ENCODE measurements at regions not wholly inside any gene's neighbourhood (a gene's known extent, or its start where the extent isn't known, plus 50 kb on each side); places are given as distances from the start of the nearest gene placed in this dataset.
"Not testable (repeated sequence)": the region's sequence is repeated elsewhere in the genome, so short reads cannot be mapped to it uniquely, and the experiment has no call there.

DNA sequence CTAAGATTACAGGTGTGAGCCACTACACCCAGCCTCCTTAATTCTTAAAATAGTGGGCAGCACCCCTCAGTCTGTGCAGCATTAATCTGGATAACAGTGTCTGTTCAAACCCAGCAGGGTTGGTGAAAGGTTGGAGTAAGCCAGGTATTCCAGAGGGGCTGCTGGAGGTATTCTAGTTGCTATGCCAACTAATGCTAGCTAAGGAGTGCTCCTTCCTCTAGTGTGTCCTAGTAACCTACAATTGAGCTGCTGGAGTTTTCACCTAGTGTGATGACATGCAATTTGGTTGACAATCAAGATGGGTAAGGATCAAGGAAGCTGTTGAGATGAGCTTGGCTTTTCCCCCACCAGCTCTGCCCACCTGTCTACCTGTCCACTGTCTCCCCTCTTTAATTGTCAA lies 100.2 kb upstream of the IPO9 start:
- no peak for DNase-seq (ENCODE audit: low read depth)

DNA sequence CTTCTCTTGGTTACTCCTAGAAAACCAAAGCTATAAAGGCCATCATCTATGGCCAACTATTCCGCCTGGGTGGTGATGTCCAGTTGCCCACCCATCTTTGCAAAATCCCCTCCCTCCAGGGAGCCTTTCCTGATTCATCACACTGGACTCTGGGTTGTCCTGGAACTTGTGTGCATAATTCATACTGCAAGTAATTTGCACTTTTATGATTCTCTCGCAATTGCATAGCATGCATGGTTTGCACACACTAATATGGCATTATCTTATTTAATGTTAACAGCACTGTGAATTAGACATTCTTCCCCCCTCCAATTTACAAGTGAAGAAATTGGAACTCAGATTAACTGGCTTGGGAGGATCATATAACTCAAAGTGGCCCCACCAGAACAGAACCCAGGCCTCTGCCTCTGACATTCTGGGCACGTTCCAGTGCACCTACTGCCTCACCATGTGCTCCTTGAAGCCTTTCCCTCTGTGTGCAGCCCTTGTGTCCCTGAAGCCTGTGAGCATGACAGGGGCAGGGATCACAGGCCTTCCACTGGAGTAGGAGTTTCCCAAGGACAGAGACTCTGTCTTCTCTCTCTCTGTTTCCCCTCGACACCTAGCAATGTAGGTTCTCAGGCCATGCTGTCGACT lies 98.9 kb upstream of the IPO9 start:
- no peak for DNase-seq (ENCODE audit: low read depth)

DNA sequence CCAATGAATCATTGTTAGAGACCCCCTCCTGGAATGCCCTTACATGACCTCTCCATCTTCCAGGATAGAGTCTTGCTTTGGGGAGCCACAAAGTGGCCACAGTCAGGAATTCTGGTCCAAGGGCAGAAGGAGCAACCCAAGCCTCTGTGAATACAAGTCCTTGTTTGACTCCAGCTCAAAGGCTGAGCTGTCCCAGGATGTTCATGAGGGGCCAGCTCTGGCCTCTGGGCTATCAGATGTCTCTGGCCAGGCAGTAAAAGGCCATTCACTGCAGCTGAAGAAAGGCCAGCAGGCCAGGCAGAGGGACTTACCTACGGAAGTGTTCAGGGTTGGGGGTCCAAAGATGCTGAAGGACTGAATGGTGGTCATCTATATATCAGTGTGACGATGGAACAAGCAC lies 98.3 kb upstream of the IPO9 start:
- no peak for DNase-seq (ENCODE audit: low read depth)

DNA sequence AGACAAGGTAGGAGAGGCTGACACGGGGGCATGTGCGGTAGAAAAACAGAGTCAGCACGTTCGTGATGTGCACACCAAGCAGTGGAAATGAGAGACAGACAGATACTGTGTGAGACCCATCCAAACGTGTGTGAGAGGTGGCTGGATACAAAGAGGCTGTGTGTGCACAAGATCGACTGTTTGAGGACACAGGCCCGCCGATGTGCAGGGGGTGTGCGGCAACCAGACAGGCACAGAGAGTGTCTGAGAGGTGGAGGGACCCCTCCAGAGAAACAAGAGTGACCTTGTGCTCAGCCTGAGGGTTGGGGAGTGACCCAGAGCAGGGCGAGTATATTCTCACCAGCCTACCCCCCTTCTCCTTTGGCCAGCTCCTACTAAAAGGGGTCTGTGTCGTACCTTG lies 97.8 kb upstream of the IPO9 start:
- DNase-seq (ENCODE audit: low read depth): no peak

DNA sequence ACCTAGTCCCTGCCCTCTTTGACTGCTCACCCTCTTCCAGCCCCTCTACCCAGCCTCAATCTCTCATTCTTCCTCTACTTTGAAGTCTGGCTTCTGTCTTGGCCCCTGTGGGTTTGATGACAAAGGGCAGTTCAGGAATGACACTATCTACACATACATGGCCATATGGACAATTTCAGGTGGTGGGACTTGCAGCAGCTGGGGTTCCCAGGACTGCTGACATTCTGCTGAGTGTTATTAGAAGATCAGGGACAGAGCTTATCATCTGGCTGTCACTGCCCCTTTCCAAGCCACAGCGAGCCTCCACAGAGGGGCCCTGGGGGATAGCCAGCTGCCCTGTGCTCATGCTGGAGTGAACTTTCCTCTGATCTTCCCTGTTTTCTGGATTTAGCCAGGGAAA lies 97.4 kb upstream of the IPO9 start:
- no peak for DNase-seq (ENCODE audit: low read depth)

DNA sequence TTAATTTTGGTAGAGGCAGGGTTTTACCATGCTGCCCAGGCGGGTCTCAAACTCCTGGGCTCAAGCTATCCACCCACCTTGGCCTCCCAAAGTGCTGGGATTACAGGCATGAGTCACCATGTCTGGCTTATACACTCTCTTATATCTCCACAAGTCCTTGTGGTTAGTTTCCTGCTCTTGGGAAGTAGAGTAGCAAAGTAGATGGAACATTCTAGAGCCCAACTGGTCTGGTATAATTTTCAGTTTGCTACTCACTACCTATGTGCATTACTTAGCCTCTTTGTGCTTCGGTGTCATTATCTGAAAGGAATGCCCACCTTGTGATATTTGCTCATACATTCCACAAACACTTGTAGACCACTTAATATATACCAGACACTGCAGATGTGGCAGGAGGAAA lies 96.6 kb upstream of the IPO9 start:
- DNase-seq (ENCODE audit: low read depth): no peak

DNA sequence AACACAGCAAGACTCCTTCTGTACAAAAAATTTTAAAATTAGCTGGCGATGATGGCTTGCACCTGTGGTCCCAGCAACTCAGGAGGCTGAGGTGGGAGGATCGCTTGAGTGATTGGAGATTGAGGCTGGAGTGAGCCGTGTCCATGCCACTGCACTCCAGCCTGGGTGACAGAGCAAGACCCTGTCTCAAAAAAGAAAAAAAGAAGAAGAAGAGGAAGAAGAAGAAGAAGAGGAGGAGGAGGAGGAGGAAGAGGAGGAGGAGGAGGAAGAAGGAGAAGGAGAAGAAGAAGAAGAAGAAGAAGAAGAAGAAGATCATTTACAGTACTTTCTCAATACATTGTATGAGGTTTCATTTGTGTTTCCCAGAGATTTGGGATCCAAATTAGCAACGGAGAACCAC lies 94.7 kb upstream of the IPO9 start:
- DNase-seq (ENCODE audit: low read depth): not testable (repeated sequence)

DNA sequence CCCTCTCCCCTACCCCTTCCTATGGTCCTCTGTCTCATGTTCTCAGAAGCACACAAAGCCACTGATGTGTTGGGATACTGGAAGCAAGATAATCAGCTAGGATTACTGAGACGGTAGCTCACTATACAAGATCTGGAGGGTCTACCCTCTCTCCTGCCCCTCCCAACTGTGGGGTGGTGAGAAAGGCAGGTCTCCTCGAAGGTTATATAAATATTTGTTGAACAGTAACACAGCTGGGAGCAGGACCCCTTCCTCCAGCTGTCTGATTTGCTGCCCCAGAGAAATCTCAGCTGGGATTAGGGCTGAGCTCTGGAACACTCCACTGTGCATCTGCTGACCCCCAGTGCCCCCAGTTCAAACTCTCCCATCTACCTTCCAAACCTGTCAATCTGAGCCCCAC lies 94.2 kb upstream of the IPO9 start:
- DNase-seq (ENCODE audit: low read depth): no peak

DNA sequence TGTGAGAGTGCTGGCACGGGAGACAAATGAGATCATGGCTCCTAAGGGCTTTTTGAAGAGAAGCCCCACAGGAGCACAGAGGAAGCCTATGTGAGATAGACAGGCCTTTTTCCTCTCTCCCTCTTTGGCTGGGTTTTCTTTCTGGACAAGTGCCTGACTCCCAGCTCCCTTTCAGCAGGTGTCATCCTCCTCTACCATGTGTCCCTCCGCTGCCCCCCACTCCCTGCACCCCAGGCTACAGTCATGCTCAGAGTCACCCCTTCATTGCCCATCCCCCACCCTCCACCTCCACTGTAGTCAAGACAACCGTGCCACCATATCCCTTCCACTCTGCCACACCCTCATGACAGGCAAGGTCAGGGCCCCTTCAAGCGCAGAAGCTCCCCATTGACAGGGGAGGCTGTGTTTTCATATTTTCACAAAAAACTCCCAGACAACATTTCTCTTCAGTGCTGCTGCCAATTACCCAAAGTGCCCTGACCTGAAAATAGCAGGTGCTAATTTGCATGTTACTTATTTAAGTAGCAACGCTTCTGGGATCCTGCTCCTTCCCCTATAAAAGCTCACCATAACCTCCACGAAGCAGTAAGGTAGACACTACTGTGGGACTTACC lies 92.1 kb upstream of the IPO9 start:
- DNase-seq (ENCODE audit: low read depth): no peak

DNA sequence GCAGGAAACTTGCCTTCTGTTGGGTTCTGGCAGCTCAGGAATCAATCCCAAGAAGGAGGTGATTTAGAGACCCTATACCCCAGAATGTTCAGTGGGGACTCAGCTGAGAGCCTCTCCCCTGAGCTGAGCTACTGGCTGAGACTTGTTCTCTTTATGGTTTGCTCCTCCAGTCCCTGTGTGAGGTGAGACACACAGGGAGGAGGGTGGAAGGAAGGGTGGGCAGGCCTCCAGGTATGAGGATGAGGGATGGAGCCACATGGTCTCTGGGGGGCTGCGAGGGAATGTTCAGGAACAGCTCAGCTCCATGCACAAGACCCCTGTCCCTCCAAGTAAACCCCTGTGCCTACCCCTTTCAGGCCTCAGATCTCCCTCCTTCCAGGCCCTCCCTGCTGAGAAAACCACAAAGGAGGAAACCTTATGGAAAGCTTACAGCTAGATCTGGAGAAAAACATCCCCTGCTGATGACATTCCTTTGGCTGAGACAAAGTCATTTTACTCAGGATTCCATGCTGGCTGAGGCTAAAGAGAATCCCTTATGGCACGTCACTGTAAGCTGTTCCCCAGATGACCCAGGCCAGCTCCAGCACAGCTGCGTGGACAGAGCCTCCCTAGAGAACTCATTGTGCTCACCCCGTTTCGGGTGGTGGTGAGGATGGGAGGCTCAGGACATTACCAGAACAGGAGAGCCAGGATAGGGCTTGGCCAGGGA lies 91.5 kb upstream of the IPO9 start:
- no peak for DNase-seq (ENCODE audit: low read depth)

DNA sequence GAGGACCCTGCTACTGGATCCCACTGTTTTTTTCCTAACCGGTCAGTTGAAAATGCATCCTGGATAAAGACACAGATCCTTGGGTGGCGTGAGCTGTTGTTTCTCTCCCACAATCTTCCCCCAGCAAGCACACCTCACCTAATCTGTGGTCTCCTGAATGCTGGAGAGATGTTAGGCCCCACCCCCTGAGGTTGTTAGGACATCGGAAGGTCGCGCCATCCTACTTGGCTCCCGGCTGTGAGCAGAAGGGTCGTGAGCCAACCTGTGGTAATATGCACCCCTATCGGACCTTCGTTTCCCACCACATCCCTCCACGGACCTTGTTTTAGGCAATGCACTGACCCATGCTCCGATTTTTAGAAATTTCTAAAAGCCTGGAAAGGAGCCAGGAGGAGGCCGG lies 89.9 kb upstream of the IPO9 start:
- no peak for DNase-seq (ENCODE audit: low read depth)

DNA sequence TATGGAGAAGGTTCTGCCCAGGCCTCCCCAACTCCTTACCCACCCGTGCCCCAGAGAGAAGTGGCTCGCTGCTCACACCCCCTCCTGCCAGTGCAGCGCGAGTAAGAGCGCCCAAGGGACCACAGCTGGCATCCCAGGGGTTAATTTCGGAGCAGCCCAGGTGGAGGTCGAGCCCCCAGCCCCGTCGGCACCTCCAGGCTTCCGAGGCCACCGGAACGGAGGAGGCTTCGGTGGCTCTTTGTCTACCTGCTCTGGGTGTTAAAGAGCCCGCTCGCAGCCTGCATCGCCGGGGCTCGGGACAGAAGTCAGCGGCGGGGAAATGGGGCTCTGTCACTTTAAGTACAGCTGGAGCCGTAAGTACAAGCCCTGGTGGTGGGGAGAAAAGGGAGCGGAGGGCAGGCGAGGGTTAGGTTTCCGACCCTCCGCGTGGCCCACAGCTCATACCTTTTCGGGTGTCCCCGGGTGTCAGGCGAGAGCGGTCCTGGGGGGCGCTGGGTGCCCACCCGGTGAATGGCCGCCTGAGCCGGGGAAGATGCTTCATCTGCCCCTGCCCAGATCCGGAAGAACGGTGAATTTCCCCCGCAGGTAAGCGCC lies 89.4 kb upstream of the IPO9 start:
- no peak for DNase-seq (ENCODE audit: low read depth)

DNA sequence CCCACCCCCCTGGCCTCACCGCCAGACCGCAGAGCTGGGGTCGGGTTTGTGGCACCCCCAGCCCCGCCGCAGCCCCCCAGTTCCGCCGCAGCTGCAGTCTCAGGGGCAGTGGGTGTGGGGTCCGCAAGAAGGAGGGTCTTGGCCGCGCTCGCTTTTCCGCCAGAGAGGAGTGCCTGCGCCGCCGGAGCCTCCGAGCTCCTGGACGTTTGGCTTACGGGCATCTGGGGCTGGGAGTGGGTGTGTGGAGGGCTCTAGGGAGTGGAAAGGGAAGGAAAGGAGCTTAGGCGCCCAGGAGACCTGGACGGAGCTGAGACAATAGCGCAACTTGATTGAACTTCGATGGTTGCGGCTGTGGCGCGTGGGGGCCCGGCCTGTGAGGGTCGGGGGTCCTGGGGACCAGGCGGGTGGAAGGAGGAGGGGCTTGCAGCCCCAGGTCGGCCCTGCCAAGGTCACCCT lies 88.8 kb upstream of the IPO9 start:
- no peak for DNase-seq (ENCODE audit: low read depth)

DNA sequence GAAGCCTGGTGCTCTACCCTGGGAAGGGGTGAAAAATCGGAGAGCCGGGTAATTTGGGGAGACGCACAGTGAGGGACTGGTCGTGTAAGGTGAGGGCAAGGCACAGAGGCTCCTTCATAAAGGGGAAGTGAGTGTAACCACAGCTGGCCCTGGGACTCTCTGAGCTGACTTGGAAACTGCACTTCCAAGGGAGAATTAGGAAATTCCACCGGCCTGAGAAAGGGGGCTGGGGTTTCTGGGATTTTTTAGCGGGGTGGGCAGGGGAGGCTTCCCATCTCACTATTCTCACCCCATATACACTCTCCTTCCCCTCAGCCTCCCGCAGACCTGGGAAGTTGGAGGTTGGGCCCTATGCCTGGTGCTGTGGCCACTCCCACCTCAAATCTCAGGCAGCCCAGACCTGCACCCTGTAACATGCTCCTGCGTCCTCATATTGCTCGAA lies 88.3 kb upstream of the IPO9 start:
- DNase-seq (ENCODE audit: low read depth): no peak

DNA sequence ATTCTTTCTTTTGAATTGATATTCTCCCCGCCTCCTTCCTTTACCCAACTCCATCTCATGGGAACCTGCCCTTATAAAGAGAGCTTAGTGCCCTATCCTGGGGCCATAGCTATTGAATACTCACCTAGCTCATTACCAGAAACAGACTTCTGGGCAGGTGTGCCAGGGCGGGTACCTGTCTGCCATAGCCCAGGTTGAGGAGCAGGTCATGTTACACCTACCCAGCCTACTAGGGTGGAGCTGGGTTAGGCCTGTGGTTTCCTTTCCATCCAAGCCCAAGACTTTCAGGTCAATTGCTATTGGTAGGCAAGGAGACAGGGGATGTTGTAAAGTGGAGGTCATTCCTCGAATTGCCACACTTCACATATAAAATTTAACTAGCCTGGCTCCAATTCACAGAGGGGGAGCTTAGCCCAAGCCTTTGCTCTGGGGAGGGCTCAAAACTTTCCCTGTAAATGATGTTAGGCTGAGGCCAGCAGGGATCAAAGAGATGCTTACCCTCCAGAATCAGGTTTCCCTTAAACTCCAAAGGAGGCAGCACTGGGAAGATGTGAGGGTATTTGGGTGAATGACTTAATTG lies 87.1 kb upstream of the IPO9 start:
- DNase-seq (ENCODE audit: low read depth): no peak

DNA sequence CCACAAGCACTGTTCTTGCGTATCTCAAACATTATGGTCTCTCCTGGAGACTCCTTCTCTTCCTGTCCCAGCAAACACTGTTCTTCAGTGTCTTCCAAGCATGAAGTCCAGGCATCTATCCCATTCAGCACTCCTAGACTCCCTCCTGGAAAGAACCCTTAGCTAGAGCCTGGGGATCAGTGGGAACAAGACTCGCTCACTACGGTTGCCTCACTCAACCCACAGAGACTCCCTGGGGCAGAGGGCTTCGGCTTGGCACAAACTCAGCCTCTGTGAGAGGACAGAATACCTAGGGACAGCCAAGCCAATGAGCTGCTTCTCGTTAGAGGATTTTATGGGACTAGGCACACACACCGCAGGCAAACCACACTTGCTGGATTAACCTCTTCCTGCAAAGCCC lies 86.5 kb upstream of the IPO9 start:
- DNase-seq (ENCODE audit: low read depth): no peak

DNA sequence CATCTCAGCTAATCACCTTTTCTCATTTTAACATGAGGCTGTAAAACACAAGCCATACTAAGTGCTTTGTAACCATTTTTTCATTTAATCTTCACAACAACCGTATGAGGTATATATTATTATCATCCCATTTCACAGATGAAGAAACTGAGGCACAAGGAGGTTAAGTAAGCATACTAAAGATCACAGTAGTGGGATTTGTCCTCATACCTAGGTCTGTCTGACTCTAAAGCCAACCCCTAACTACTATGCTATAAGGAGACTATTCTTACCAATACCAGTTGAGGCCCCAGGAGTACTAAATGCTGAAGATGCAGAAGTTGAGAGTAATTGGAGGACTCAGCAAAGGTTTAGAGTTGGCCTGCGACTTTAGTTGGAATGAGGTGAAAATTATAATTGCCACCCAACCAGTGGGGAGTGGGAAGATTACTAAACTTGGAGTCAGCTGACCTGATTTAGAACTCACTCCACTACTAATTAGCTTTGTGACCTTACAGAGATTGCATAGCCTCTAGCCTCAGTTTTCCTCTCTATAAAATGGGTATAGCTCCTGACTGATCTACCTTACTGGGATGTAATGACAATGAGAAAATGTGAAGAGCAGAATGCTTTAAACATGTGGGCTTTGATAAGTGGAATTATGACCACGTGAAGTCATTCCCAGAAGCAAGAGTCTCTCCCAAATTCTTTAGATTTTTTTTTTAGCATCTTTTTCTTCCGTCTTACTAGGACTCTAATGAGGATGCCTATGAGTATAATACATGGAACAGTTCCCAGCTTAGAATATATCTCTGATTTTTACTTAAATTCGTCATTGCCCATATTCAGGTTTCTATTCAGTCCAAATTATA lies 85.8 kb upstream of the IPO9 start:
- no peak for DNase-seq (ENCODE audit: low read depth)

DNA sequence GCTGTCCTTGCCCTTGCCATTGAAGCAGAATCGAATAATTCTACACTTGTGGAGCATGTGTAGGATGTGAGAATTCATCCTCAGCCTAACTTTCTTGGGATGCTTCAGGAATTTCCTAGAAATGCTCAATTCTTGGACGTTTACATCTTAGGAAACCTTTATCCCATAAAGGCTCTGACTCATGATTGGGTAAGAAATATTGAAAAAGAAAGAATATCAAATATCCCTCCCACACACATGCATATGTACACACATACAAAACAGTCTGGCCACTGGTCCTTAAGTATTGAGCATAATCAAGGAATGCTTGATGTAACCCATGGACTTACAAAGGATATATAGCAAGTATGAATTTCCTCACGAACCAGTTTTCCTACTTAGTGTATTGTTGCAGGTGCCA lies 83.9 kb upstream of the IPO9 start:
- peak; percentile 85 for DNase-seq (ENCODE audit: low read depth)

DNA sequence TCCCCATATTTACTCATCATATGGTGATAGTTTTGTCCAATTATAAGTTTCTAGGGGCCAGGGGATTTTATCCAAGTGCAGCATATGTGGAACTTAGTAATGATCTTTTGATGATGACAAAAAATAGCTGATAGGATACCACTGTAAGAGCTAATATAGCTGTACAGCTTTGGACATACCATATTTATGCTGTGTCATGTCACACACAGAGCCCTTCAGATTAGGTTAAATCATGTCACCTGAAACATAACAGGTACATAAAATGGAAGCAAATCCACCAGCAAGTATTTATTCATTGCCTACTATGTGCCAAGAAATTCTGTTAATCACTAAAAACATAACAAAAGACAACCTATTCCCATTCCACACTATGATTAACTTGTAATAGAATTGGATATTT lies 82.8 kb upstream of the IPO9 start:
- no peak for DNase-seq (ENCODE audit: low read depth)

DNA sequence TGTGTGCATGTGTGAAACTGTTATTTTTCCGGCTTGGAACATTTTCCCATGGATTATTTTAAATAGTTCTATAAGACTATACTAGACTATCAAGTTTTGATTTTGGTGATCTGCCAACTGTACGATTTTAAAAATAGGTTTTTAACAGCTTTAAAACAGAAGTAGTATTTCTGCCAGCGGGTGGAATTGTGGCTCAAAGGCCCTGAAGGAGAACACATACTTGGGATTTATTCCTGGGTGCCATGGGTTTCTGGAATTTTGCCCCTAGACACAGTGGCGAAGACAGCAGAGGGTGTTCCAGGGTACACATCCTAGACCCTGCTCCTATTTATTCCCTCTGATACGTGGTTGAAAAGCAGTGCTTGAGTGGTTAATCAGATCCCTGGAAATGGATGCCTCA lies 81.7 kb upstream of the IPO9 start:
- no peak for DNase-seq (ENCODE audit: low read depth)

DNA sequence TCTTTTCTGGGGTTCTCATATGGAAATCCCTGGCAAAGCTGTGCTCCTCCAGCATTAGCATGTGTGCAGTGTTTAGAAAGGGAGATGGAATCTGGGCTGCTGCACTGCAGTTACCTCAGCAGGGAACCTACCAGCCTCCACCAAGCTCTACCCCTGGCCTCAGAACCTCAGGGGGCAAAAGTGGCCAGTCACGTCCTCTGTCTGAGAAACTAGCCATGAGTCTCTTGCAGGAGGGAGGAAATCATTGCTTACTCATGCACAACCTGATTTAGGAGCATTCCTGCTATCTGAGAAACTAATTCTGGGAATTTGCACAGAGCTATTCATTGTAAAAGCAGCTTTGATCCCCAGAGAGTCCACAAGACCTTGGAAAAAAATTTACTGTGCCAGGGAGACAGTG lies 80.6 kb upstream of the IPO9 start:
- DNase-seq (ENCODE audit: low read depth): peak; percentile 94

Data from HS-5 (cell line).